Astrocyte (in vitro differentiated cells and primary cell): ENCODE measurements at regions not wholly inside any gene's neighbourhood (a gene's known extent, or its start where the extent isn't known, plus 50 kb on each side); places are given as distances from the start of the nearest gene placed in this dataset.

ENCODE experiments used
- CTCF ChIP-seq: IDR thresholded peaks from 2 replicates; pipeline ENCODE4 v1.5.1; 2011; ENCODE audit warnings: low read depth, mild to moderate bottlenecking, inconsistent platforms, low read length, moderate library complexity; ENCODE audit not compliant: insufficient read depth
- EZH2 ChIP-seq: IDR thresholded peaks from 2 replicates; pipeline ENCODE4 v1.6.1; 2012; ENCODE audit warnings: mild to moderate bottlenecking, low read length, inconsistent platforms; ENCODE audit not compliant: insufficient read depth

DNA sequence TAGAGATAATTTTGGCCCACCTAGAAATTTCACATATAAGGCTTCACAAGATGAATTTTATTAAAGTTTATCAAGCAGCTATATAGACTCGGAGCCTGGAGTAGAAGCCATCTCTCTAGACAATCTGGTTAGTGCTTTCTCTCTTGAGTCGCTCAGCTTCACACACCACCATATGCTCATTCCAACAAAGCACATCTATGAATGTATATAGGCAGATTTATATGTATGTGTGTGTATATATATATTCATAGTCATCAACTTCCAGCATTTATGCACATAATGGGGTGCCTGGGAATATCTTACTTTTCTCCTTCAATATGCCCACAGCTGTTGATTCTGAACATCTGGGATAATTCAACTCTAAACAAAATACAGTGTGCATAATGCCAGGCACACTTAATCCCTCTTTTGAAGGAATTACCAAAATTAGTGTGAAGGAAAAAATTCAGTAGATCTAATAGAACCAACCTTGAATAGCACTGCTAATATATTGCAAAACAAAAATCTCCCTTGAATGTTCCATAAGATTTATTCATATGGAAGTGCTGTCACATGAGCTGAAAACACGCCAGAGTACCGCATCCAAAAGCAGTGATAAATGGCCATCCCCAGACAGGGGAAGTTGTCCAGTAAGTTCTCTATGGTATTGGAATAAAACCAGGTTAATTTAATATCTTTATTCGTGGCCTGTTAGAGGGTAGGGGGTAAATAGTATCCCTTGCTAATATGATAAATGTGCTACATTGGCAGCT lies 56.0 kb upstream of the MOCS2 start:
- no peak for TF ChIP-seq CTCF
- no peak for TF ChIP-seq EZH2
